Neural cell (in vitro differentiated cells): ENCODE measurements at regions not wholly inside any gene's neighbourhood (a gene's known extent, or its start where the extent isn't known, plus 50 kb on each side); places are given as distances from the start of the nearest gene placed in this dataset.
"Not testable (repeated sequence)": the region's sequence is repeated elsewhere in the genome, so short reads cannot be mapped to it uniquely, and the experiment has no call there.

Experiments used
- EP300 ChIP-seq: fragments of 450-650 bp; conservative IDR thresholded peaks from 2 replicates; pipeline ENCODE4 v1.6.1; 2014; ENCODE audit warnings: antibody characterized with exemption, mild to moderate bottlenecking, moderate library complexity; ENCODE audit not compliant: poor library complexity, severe bottlenecking
- EZH2 ChIP-seq: fragments of 200-600, 300-800 bp; shearing (Covaris generic), sonication (generic); IDR thresholded peaks from 2 replicates; pipeline ENCODE4 v1.6.1; 2014; ENCODE audit warnings: antibody characterized with exemption, low read length, borderline replicate concordance, mild to moderate bottlenecking; ENCODE audit not compliant: insufficient read depth, poor library complexity, severe bottlenecking
- POLR2AphosphoS5 ChIP-seq: IDR thresholded peaks from 2 replicates; pipeline ENCODE4 v1.6.1; 2012
- RAD21 ChIP-seq: fragments of 450-650 bp; conservative IDR thresholded peaks from 2 replicates; pipeline ENCODE4 v1.6.1; 2014; ENCODE audit warnings: antibody characterized with exemption, mild to moderate bottlenecking, moderate library complexity
- SMC3 ChIP-seq: fragments of 450-650 bp; conservative IDR thresholded peaks from 2 replicates; pipeline ENCODE4 v1.6.1; 2014; ENCODE audit warnings: antibody characterized with exemption, mild to moderate bottlenecking, moderate library complexity; ENCODE audit not compliant: poor library complexity
- TAF1 ChIP-seq: IDR thresholded peaks from 2 replicates; pipeline ENCODE4 v1.6.1; 2012; ENCODE audit warnings: low read depth
- TF ChIP-seq, protein P1 (sequence below): fragments of 450-650 bp; IDR thresholded peaks from 2 replicates; pipeline ENCODE4 v1.5.1; 2014; ENCODE audit warnings: antibody characterized with exemption, mild to moderate bottlenecking, moderate library complexity; ENCODE audit not compliant: poor library complexity, severe bottlenecking
- TF ChIP-seq, protein P2 (sequence below): IDR thresholded peaks from 2 replicates; pipeline ENCODE4 v1.6.1; 2012; ENCODE audit warnings: borderline replicate concordance

DNA sequence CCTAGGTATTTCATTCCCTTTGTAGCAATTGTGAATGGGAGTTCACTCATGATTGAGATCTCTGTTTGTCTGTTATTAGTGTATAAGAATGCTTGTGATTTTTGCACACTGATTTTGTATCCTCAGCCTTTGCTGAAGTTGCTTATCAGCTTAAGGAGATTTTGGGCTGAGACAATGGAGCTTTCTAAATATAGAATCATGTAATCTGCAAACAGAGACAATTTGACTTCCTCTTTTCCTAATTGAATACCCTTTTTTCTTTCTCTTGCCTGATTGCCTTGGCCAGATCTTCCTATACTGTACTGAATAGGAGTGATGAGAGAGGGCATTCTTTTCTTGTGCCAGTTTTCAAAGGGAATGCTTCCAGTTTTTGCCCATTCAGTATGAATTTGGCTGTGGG, 398.1 kb downstream of the SRGAP2C start:
- TF ChIP-seq EP300, EZH2, RAD21, POLR2AphosphoS5, TAF1, SMC3: not testable (repeated sequence)
- TF ChIP-seq, protein P1, sequence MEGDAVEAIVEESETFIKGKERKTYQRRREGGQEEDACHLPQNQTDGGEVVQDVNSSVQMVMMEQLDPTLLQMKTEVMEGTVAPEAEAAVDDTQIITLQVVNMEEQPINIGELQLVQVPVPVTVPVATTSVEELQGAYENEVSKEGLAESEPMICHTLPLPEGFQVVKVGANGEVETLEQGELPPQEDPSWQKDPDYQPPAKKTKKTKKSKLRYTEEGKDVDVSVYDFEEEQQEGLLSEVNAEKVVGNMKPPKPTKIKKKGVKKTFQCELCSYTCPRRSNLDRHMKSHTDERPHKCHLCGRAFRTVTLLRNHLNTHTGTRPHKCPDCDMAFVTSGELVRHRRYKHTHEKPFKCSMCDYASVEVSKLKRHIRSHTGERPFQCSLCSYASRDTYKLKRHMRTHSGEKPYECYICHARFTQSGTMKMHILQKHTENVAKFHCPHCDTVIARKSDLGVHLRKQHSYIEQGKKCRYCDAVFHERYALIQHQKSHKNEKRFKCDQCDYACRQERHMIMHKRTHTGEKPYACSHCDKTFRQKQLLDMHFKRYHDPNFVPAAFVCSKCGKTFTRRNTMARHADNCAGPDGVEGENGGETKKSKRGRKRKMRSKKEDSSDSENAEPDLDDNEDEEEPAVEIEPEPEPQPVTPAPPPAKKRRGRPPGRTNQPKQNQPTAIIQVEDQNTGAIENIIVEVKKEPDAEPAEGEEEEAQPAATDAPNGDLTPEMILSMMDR = not testable (repeated sequence)
- TF ChIP-seq, protein P2, sequence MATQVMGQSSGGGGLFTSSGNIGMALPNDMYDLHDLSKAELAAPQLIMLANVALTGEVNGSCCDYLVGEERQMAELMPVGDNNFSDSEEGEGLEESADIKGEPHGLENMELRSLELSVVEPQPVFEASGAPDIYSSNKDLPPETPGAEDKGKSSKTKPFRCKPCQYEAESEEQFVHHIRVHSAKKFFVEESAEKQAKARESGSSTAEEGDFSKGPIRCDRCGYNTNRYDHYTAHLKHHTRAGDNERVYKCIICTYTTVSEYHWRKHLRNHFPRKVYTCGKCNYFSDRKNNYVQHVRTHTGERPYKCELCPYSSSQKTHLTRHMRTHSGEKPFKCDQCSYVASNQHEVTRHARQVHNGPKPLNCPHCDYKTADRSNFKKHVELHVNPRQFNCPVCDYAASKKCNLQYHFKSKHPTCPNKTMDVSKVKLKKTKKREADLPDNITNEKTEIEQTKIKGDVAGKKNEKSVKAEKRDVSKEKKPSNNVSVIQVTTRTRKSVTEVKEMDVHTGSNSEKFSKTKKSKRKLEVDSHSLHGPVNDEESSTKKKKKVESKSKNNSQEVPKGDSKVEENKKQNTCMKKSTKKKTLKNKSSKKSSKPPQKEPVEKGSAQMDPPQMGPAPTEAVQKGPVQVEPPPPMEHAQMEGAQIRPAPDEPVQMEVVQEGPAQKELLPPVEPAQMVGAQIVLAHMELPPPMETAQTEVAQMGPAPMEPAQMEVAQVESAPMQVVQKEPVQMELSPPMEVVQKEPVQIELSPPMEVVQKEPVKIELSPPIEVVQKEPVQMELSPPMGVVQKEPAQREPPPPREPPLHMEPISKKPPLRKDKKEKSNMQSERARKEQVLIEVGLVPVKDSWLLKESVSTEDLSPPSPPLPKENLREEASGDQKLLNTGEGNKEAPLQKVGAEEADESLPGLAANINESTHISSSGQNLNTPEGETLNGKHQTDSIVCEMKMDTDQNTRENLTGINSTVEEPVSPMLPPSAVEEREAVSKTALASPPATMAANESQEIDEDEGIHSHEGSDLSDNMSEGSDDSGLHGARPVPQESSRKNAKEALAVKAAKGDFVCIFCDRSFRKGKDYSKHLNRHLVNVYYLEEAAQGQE = not testable (repeated sequence)
